ENCODE measurements at regions not wholly inside any gene's neighbourhood (a gene's known extent, or its start where the extent isn't known, plus 50 kb on each side); places are given as distances from the start of the nearest gene placed in this dataset.

DNA sequence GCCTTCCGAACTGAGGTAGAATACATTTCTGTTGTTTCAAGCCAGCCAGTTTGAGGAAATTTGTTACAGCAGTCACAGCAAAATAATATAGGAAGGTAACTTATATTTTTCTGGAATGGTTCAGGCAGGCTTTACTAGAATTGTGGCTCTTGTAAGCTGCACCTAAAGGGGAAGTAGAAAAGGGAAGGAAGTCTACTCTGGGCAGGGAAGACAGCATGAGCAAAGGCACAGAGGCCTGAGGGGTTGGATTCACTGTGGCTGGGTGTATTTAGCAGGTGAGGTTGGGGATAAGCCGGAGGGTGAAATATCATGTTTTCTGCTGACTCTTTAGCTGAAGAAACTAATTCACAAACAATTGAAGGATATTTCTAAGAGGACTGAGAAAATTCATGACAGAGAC lies 183.5 kb downstream of the GAS1 start:
- TF ChIP-seq, protein P1, sequence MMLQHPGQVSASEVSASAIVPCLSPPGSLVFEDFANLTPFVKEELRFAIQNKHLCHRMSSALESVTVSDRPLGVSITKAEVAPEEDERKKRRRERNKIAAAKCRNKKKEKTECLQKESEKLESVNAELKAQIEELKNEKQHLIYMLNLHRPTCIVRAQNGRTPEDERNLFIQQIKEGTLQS (IDR thresholded peaks at IDR 0.05): no peak
- TF ChIP-seq, protein P1 (CRISPR knock-in tag; conservative IDR thresholded peaks at IDR 0.05): no peak
- no peak for TF ChIP-seq CBFB (CRISPR knock-in tag; IDR thresholded peaks at IDR 0.05)

Data from K562 (cell line).